Neural progenitor cell (in vitro differentiated cells): ENCODE measurements at regions not wholly inside any gene's neighbourhood (a gene's known extent, or its start where the extent isn't known, plus 50 kb on each side); places are given as distances from the start of the nearest gene placed in this dataset.
"Not testable (repeated sequence)": the region's sequence is repeated elsewhere in the genome, so short reads cannot be mapped to it uniquely, and the experiment has no call there.

ENCODE experiments used
- DNase-seq: peaks from one replicate; pipeline ENCODE4 v3.0.0-alpha.2; 2016; ENCODE audit warnings: low spot score
- H2AFZ ChIP-seq: fragments of 200-600 bp; sonication (generic); replicated peaks from 2 replicates; pipeline ENCODE4 v1.6.1; 2016; ENCODE audit warnings: antibody characterized with exemption
- H3F3A ChIP-seq: fragments of 200-600 bp; sonication (generic); 2 replicates; pipeline ENCODE4 v1.6.1; 2016; ENCODE audit warnings: antibody characterized with exemption, low read depth
- H3K27ac ChIP-seq: fragments of 200-600 bp; sonication (generic); 2 replicates; pipeline ENCODE4 v1.5.1; 2016; ENCODE audit warnings: mild to moderate bottlenecking
- H3K27me3 ChIP-seq: fragments of 200-600 bp; sonication (generic); 2 replicates; pipeline ENCODE4 v1.6.1; 2016; ENCODE audit warnings: mild to moderate bottlenecking, moderate library complexity
- H3K36me3 ChIP-seq: fragments of 200-600 bp; sonication (generic); 2 replicates; pipeline ENCODE4 v1.5.1; 2016
- H3K4me1 ChIP-seq: fragments of 200-600 bp; sonication (generic); 2 replicates; pipeline ENCODE4 v1.6.1; 2016; ENCODE audit warnings: mixed run types
- H3K4me2 ChIP-seq: fragments of 200-600 bp; sonication (generic); 2 replicates; pipeline ENCODE4 v1.6.1; 2016
- H3K4me3 ChIP-seq: fragments of 200-600 bp; sonication (generic); 2 replicates; pipeline ENCODE4 v1.5.1; 2016
- H3K79me2 ChIP-seq: fragments of 200-600 bp; sonication (generic); 2 replicates; pipeline ENCODE4 v1.6.1; 2016; ENCODE audit warnings: low read depth
- H3K9ac ChIP-seq: fragments of 200-600 bp; sonication (generic); 2 replicates; pipeline ENCODE4 v1.6.1; 2016
- H3K9me3 ChIP-seq: fragments of 200-600 bp; sonication (generic); 2 replicates; pipeline ENCODE4 v1.5.1; 2016; ENCODE audit warnings: low read depth
- H4K20me1 ChIP-seq: fragments of 200-600 bp; sonication (generic); 2 replicates; pipeline ENCODE4 v1.6.1; 2016; ENCODE audit warnings: low read depth
- H3K27ac Mint-ChIP-seq: 3 replicates; pipeline ENCODE4 v1.8.0; 2021; ENCODE audit warnings: mixed read lengths
- H3K27me3 Mint-ChIP-seq: 2 replicates; pipeline ENCODE4 v1.8.0; 2022; ENCODE audit warnings: low read depth, mild to moderate bottlenecking, inconsistent platforms, moderate library complexity, mixed read lengths; ENCODE audit not compliant: insufficient read depth
- H3K36me3 Mint-ChIP-seq: 3 replicates; pipeline ENCODE4 v1.8.0; 2021; ENCODE audit warnings: mixed read lengths
- H3K4me1 Mint-ChIP-seq: 3 replicates; pipeline ENCODE4 v1.8.0; 2021; ENCODE audit warnings: mixed read lengths
- H3K4me3 Mint-ChIP-seq: 3 replicates; pipeline ENCODE4 v1.8.0; 2021; ENCODE audit warnings: mild to moderate bottlenecking, moderate library complexity, mixed read lengths
- H3K9me3 Mint-ChIP-seq: 3 replicates; pipeline ENCODE4 v1.8.0; 2020; ENCODE audit warnings: mixed read lengths
- CTCF ChIP-seq: fragments of 200-600 bp; sonication (generic); IDR thresholded peaks from 2 replicates; pipeline ENCODE4 v1.5.1; 2017; ENCODE audit warnings: antibody characterized with exemption, mild to moderate bottlenecking
- EZH2 ChIP-seq: fragments of 200-600 bp; sonication (generic); IDR thresholded peaks from 2 replicates; pipeline ENCODE4 v1.6.1; 2017; ENCODE audit warnings: antibody characterized with exemption, mild to moderate bottlenecking, moderate library complexity
- EZH2phosphoT487 ChIP-seq: fragments of 200-600 bp; sonication (generic); IDR thresholded peaks from 2 replicates; pipeline ENCODE4 v1.6.1; 2017; ENCODE audit warnings: antibody characterized with exemption

- Histone ChIP-seq H3K27ac (no peak overlapping the region), H3K27me3 (no peaks in the 10 kb centered on the region), H3K9me3 (no peaks in the 10 kb centered on the region), H3K4me3 (no peak overlapping the region), H2AFZ (no peak overlapping the region), H3K4me1 (no peaks in the 10 kb centered on the region), H3F3A (peaks cover 7% of the 10 kb centered on the region), H3K36me3 (no peaks in the 10 kb centered on the region), H3K4me2 (no peak overlapping the region), H3K9ac (no peak overlapping the region), H4K20me1 (no peaks in the 10 kb centered on the region), H3K79me2 (no peaks in the 10 kb centered on the region)
- Mint-ChIP-seq H3K27me3 (peaks cover 3% of the 10 kb centered on the region), H3K27ac (no peak overlapping the region), H3K4me1 (peaks cover 2% of the 10 kb centered on the region), H3K9me3 (peaks cover 9% of the 10 kb centered on the region), H3K36me3 (no peaks in the 10 kb centered on the region), H3K4me3 (no peak overlapping the region)
- TF ChIP-seq CTCF = no peak
- no peak for TF ChIP-seq EZH2phosphoT487
- TF ChIP-seq EZH2 = no peak
- no peak for DNase-seq
Observed at GRCh38 chr12:105679982-105680381, 349.5 kb downstream of the C12orf75 start.

GRCh38 chr12:105681341-105681740 is 350.9 kb downstream of the C12orf75 start:
- Mint-ChIP-seq H3K4me3 (no peak overlapping the region), H3K27me3 (peaks cover 3% of the 10 kb centered on the region), H3K27ac (no peak overlapping the region), H3K9me3 (peaks cover 9% of the 10 kb centered on the region), H3K4me1 (peaks cover 2% of the 10 kb centered on the region), H3K36me3 (no peaks in the 10 kb centered on the region)
- peaks cover 7% of the 10 kb centered on the region for H3F3A ChIP-seq
- no peak overlapping the region for H2AFZ ChIP-seq
- H3K36me3 ChIP-seq = no peaks in the 10 kb centered on the region
- no peaks in the 10 kb centered on the region for H4K20me1 ChIP-seq
- H3K9ac ChIP-seq = no peak overlapping the region
- no peak for DNase-seq
- no peaks in the 10 kb centered on the region for H3K9me3 ChIP-seq
- H3K27me3 ChIP-seq = no peaks in the 10 kb centered on the region
- H3K4me3 ChIP-seq = no peak overlapping the region
- TF ChIP-seq EZH2 (no peak), EZH2phosphoT487 (no peak), CTCF (no peak)
- no peaks in the 10 kb centered on the region for H3K79me2 ChIP-seq
- H3K4me2 ChIP-seq = no peak overlapping the region
- no peak overlapping the region for H3K27ac ChIP-seq
- H3K4me1 ChIP-seq = no peaks in the 10 kb centered on the region

GRCh38 chr12:105682821-105683220 is 352.3 kb downstream of the C12orf75 start:
- not testable (repeated sequence) for H3K4me1 ChIP-seq, H3K4me2 ChIP-seq, H2AFZ ChIP-seq, H3K36me3 ChIP-seq, H3K4me3 Mint-ChIP-seq, H3K27ac Mint-ChIP-seq, H3K27ac ChIP-seq, H3K9me3 Mint-ChIP-seq, H3K79me2 ChIP-seq, H3K9me3 ChIP-seq, H3K27me3 ChIP-seq, H3K4me3 ChIP-seq, H3F3A ChIP-seq, DNase-seq, H3K9ac ChIP-seq, H4K20me1 ChIP-seq, H3K36me3 Mint-ChIP-seq, H3K4me1 Mint-ChIP-seq, H3K27me3 Mint-ChIP-seq

- not testable (repeated sequence) for H3K27me3 ChIP-seq, H3K79me2 ChIP-seq, H3K4me1 ChIP-seq, H3K36me3 Mint-ChIP-seq, H3K4me3 Mint-ChIP-seq, H3K9me3 ChIP-seq, H4K20me1 ChIP-seq, H3K4me2 ChIP-seq, H2AFZ ChIP-seq, H3K4me1 Mint-ChIP-seq, H3K9ac ChIP-seq, DNase-seq, H3K27me3 Mint-ChIP-seq, H3K4me3 ChIP-seq, H3K27ac ChIP-seq, H3F3A ChIP-seq, H3K27ac Mint-ChIP-seq, H3K36me3 ChIP-seq
- peaks cover 11% of the 10 kb centered on the region for H3K9me3 Mint-ChIP-seq
Observed at GRCh38 chr12:105683836-105684235, 353.3 kb downstream of the C12orf75 start.
